GM18517 (cell line): ENCODE measurements at regions not wholly inside any gene's neighbourhood (a gene's known extent, or its start where the extent isn't known, plus 50 kb on each side); places are given as distances from the start of the nearest gene placed in this dataset.
"Not testable (repeated sequence)": the region's sequence is repeated elsewhere in the genome, so short reads cannot be mapped to it uniquely, and the experiment has no call there.

Source experiments
- ATAC-seq: cut with Tn5 transposase; IDR thresholded peaks from one replicate; pipeline ENCODE4 v1.9.1; 2021; ENCODE audit warnings: mild to moderate bottlenecking, moderate library complexity; ENCODE audit not compliant: unreplicated experiment

GRCh38 chr1:228937851-228938536 is 202.7 kb downstream of the RHOU start:
- ATAC-seq, result no peak

- no peak for ATAC-seq
These were observed 203.2 kb downstream of the RHOU start for GRCh38 chr1:228938537-228938901.

- no peak for ATAC-seq
These were observed 203.9 kb downstream of the RHOU start for GRCh38 chr1:228939001-228939691.

GRCh38 chr1:228939881-228940392 is 204.7 kb downstream of the RHOU start:
- ATAC-seq, result no peak

GRCh38 chr1:228940526-228940925 is 205.2 kb downstream of the RHOU start:
- no peak for ATAC-seq

- ATAC-seq, result no peak
These were observed 205.6 kb downstream of the RHOU start for GRCh38 chr1:228940926-228941325.

- ATAC-seq, result no peak
These were observed 206.4 kb downstream of the RHOU start for GRCh38 chr1:228941666-228942065.

GRCh38 chr1:228943436-228943835 is 208.2 kb downstream of the RHOU start:
- ATAC-seq, result no peak

- no peak for ATAC-seq
These were observed 209.0 kb downstream of the RHOU start for GRCh38 chr1:228944296-228944695.

GRCh38 chr1:228944935-228945371 is 209.7 kb downstream of the RHOU start:
- ATAC-seq, result no peak

GRCh38 chr1:228945885-228946284 is 210.6 kb downstream of the RHOU start:
- no peak for ATAC-seq

- not testable (repeated sequence) for ATAC-seq
These were observed 214.3 kb downstream of the RHOU start for GRCh38 chr1:228949617-228950016.

GRCh38 chr1:228953207-228953606 is 217.9 kb downstream of the RHOU start:
- no peak for ATAC-seq

- not testable (repeated sequence) for ATAC-seq
These were observed 218.5 kb downstream of the RHOU start for GRCh38 chr1:228953808-228954207.

GRCh38 chr1:228955691-228956090 is 220.4 kb downstream of the RHOU start:
- ATAC-seq, result no peak

GRCh38 chr1:228956864-228957263 is 221.6 kb downstream of the RHOU start:
- no peak for ATAC-seq

- ATAC-seq, result no peak
These were observed 222.3 kb downstream of the RHOU start for GRCh38 chr1:228957535-228957934.

- ATAC-seq, result no peak
These were observed 222.8 kb downstream of the RHOU start for GRCh38 chr1:228958121-228958520.

GRCh38 chr1:228958741-228959140 is 223.5 kb downstream of the RHOU start:
- ATAC-seq, result no peak

GRCh38 chr1:228960705-228961104 is 225.4 kb downstream of the RHOU start:
- no peak for ATAC-seq

GRCh38 chr1:228961511-228961910 is 226.2 kb downstream of the RHOU start:
- no peak for ATAC-seq

GRCh38 chr1:228963795-228964177 is 228.5 kb downstream of the RHOU start:
- ATAC-seq, result no peak
